ENCODE measurements at regions not wholly inside any gene's neighbourhood (a gene's known extent, or its start where the extent isn't known, plus 50 kb on each side); places are given as distances from the start of the nearest gene placed in this dataset.
A peak's percentile ranks its signal among the peaks of the same experiment; 100 is the strongest.

GRCh38 chr2:120867290-120868241 lies 131.9 kb downstream of the GLI2 start:
- DNase-seq, result no peak

- DNase-seq, result no peak
These were observed 132.7 kb downstream of the GLI2 start for GRCh38 chr2:120868366-120868765.

DNA sequence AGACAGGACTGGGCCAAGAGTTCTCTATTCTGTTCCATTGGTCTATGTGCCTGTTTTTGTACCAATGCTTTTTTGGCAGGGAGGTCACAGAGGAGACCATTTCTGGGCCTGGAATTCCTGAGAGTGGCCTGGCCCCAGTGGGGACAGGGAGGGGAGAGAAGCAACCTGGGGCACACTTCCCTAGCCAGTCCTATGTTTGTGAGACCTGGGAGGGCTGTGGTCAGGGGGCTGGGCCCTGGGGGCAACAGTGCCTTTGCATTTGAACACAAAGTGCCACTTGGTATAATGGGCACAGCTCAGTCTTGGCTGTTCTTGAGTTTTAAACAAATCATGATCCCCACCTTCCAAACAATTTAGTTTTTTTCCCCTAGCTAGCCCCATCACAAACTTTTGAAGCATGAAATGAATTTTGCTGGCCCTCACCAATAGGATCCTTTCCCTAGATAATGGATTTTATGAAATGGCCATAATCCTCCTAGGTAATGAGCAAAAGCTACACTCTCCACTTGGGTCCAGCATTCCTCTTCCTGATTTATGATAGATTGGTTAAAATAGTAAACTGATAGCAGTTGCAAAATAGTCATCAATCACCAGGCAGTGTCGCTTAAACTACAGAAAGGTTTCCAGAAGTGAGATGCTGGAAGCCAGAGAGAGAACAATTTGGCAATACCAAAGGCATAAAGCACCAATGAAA lies 133.5 kb downstream of the GLI2 start:
- DNase-seq, result no peak

DNA sequence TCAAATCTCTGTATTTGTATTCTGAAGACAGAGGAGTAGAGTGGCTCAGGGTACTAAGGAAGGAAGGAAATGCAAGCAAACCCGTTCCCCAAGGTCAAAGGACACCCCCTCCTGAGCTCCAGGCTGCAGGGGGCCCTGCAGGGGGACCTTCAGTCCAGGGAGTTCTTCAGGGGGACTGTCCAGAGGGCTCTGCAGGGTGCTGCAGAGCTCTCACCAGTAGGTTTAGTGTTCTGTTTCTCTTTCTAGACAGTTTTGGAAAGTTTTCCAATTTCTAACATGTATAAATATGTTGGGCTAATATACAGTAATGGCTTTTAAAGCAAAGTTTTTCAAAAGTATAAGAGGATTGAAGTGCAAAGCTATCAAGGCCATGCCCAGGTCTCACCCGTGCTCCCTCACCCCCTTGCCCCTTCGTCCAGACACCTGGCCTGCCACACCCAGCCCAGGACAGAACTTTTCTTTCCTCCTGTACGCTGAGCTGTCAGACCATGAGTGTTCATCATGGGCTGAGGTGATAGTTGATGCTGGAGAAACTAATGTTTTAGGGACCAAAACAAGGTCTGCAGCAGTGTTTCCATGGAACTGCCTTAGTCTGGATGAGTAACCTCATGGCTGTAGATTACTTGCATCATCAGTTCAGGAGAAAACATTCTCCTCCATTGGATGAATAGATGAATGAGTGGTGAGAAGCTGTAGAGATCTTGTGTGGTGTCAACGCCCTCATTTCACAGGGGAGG lies 134.2 kb downstream of the GLI2 start:
- DNase-seq, result no peak

DNA sequence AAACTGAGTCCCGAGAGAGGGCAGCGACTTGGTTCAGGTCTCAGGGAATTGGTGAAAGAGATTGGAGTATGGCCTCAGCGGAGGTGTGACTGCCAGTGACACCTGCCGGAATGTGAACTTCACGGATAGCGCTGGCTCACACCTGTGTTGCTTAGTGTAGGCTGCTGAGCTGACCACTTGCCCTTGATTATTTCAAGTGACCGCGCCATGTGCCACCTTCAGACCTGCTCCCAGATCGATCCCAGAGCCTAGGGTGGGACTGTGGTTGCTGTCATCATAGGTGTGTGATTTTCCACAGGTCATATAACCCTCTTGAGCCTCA lies 134.8 kb downstream of the GLI2 start:
- DNase-seq, result no peak

DNA sequence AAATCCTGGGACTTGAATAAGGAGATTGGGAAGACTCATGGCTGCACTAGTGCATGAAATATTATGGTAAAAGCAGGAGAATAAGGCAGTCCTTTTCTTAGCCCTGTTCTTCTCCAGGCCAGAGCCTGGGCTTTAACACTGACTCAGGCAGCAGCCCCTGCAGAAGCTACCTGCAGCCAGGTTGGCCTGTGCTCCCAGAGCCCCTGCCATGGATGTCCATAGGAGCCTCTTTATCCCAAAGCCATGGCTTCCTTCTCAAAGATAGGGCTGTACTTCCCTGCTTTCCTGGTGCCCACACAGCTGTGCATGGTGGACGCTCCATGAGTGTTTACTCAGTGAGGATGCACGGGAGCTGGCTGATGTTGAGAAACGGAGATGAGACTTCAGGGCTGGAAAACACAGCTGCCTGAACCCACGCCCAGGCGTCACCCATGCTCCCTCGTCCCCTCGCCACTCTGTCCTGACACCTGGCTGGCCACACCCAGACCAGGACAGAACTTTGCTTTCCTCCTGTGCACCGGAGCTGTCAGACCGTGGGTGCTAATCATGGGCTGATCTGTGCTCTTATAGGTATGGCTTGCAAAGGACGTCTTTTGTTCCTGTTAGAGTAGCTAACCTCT lies 135.5 kb downstream of the GLI2 start:
- no peak for DNase-seq

GRCh38 chr2:120871881-120872620 lies 136.4 kb downstream of the GLI2 start:
- DNase-seq, result no peak

GRCh38 chr2:120873958-120874887 lies 138.6 kb downstream of the GLI2 start:
- DNase-seq, result no peak

GRCh38 chr2:120874888-120875275 lies 139.2 kb downstream of the GLI2 start:
- no peak for DNase-seq

DNA sequence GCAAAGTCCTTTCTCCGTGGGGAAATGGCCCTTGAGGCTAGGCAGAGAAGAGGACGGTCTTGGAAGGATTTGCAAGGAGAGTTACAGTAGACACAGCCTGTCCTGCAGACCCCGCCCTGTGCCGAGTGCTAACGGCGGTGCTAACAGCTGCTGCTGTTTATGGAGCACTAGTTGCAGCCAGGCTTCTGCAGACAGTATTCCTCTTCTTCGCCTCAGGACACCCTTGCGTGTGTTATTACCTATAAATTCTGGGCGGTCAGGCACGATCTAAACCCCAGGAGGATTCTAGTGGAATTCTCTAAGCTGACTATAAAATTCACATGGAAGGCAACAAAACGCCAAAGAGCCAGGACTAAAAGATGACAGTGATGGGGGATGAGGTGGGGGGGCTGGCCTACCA lies 139.8 kb downstream of the GLI2 start:
- peak; percentile 23 for DNase-seq

DNA sequence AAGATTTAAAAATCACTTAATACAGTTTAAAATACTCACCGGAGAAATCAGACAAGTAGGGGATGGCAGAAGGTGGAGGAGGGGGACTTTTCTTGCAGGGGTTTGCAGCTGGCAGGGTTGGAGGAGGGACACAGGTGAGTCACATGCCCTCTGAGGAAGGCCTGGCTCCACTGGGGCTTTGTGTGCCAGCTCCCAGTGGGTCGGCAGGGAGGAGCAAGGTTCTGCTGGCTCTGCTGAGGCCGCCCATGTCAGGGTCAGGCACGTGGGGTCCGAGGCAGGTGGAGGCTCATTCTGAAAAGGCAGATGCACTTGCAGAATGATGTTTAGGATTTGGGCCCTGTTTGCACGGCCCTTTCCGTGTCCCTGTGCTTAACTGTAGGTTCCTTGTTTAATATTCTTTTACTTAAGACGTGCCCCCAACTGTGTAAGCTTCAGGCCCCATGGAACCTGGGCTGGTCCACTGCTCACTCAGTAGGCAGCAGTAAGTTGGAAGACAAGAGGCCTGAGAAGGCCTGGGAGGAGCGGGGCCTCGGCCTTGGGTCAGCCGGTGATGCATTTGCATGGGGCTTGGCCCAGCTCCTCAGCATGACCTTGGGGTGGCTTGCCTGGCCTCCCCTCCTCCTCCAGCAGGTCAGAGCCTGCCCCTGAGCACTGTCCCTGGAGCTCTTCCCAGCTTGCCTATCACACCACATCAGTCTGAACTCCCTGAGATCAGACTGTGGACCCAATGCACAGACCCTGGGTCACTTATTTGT lies 141.0 kb downstream of the GLI2 start:
- no peak for DNase-seq

DNA sequence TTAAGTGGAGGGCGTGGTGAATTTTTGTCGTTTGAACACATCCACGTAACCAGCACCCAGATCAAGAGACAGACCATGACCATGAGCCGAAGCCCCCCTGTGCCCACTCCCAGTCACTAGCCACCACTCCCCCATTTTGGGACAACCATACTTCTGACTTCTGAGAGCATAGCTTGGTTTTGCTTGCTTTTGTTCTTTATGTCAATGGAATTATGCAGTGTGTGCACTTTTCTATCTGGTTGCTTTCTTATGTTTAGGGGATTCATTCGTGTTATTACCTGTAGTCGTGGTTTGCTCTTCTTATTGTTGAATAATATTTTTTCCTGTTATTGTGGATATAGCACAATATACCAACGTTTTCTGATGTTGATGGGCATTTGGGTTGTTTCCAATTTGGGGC lies 141.7 kb downstream of the GLI2 start:
- no peak for DNase-seq

DNA sequence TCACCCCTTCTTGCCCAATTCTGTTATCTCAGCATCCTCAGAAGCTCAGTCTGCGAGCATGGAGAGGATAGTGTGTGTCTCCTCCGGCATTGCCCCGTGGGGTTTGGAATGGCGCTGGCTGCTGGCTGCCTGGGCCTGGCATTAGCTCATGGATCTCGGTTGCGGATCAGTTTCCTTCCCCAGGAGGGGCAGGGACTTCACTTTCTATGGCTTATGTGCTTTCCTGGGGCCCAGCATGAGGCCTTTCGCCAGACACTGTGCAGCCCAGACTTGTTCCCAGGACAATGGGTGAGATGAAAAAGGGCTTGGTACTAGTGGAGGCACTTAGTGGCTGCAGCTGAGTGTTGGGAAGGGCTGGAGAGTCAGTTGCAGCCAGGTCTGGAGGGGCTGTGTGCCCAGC lies 143.3 kb downstream of the GLI2 start:
- no peak for DNase-seq

DNA sequence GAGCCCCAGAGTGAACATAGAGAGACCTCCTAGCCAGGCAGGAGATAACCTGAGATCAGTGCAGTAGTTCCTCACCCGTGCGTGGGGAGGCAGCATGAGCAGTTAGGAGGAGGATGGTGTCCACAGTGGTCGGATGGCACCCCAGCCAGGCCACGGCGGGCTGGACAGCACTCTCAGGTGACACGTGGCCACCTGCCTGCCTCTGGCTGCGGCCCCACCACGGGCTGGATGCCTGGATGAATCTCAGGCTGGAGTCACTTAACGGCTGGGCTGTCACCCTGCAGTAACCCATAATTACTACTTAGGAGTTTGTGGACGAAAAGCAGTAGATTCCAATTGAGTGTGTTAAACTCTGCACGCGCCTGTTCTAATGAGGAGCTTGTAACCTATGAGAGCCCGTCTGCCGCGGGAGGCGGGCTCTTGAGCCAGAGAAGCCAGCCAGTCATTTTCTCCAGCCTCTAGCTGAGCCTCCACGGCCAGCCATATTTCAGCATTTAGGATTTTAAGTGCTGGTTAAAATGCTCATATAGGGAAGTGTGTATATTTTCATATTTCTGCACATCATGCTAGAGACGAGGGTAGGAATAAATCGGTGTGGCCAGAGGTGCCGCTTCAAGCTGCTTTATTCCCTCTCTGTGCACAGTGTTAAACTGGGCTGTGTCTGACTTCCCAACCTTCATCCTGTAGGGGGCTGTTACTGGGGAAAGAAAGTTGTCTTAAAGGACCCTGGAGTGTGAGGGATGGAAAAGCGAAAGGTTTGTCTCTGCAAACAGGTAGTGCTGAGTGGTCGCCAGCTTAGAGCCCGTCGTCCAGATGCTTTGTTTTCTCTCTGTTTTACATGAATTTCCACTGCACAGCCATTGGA lies 144.0 kb downstream of the GLI2 start:
- peak; percentile 29 for DNase-seq

GRCh38 chr2:120880381-120880780 lies 144.7 kb downstream of the GLI2 start:
- no peak for DNase-seq

DNA sequence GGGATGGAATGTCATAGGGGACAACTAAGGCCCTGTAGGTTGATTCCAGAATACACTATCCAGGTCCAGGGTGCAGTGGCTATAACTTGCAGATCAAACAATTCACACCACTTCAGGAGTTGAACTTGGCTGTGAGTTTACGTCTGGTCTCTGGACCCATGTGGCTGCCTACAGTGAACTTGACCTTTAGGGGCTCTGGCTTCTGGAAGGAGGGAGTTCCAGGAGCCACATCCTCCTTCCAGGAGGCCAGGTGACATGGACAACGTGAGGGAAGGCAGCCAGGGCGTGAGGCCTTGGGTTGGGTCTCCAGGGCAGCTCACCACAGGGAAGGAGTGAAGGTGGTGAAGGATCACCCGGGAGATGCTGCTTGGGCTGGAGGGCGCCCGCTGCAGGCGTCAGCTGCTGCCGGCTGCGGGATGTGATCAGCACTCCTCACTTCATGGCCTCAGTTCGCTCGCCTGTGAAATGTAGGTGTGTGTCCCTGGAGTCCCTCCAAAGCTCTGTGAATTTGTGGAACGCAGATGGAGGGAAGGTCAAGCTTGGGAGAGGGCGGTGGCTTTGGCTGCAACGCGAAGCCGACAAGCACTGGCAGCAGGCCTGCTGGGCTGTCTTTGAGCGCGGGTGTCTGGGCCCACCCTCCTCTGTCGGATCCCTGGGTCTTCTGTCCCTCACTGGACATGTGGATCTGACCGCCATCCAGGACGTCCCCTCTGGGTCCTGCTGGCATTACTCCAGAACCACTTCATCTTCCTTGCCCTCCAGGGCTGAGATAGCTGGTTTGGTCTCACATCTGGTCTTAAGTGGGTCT lies 146.5 kb downstream of the GLI2 start:
- no peak for DNase-seq

DNA sequence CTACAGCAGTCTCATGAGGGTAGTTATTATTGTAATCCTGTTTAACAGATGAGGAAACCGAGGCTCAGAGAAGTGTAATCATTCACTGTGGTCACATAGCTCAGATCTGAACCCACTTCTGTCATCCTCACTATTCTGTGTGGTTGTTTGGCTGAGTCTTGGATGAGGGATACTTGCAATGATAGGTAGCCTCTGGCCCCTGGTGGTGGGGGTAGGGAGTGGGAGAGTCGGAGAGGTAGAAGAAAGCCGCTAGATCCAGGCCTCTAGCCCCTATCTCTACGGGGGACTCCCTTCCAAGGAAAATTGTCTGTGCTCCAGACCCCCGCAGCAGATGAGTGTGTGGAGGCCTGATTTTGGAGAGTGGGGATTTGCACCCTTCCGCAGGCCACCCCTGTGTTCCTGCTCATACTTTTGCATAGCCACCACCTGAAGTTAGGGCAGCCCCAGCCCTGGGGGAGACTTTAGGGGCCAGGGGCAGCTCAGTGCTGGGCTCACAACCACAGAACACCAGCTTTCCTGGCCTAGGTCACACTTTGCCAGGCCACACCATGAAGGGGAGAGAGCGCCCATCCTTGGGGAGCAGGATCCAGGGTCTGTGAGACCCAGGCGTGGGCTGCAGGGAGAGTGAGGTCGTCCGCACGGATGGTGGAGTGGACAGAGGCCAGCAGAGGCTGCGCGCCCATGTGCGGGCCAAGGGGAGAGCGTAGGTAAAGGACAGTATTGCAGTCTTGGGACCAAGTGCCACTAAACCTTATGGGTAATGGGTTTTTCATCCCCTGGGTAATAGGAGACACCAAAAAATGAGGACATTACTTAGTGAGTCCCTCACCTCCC lies 148.2 kb downstream of the GLI2 start:
- DNase-seq, result no peak

All from DMS 273 treated with DMSO at 0.1 percent for 48 hours (cell line).